SKM-1 treated with dmso at 0.1 percent for 144 hours (cell line): ENCODE measurements at regions not wholly inside any gene's neighbourhood (a gene's known extent, or its start where the extent isn't known, plus 50 kb on each side); places are given as distances from the start of the nearest gene placed in this dataset.
"Not testable (repeated sequence)": the region's sequence is repeated elsewhere in the genome, so short reads cannot be mapped to it uniquely, and the experiment has no call there.

Experiments
- DNase-seq: peaks from one replicate; lab custom pipeline; 2025; ENCODE audit not compliant: unreplicated experiment; lab: John Stamatoyannopoulos, UW

DNA sequence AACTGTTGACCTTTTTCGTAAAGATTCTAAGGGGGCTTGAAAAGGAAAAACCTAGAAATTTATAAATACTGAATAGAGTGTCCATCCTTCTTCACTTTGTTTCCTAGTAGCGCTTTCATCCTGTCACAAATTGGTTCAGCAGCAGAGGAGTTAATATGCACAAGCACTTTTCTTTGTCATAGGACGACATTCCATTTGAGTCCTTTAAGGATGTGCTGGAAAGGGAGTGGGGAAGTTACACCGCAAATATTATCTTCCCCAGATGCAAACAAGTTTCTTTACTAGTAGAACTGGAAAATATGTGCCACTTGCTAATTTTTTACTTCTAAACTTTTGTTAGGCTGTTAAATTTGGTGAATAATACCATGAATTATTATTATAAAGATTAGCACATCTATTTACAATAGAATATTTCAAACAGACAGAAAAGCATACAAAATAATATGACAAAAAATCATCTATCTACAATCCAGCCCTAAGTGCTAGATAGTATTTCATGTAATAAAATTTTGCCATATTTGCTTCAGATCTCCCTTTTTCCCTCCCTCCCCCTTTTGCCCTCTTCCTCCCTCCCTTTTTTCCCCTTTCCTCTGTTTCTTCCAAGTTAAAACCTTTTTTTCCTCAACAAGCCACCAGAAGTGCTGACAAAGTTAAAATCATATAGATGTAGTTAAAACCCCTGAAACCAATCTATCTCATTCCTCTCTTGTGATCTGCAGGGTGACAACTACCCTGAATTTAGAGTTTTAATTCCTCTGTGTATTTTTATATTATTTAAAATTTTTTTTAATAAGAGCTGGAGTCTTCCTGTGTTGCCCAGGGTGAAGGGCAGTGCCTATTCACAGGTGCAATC, 50.5 kb upstream of the MAP4K3 start:
- no peak for DNase-seq

DNA sequence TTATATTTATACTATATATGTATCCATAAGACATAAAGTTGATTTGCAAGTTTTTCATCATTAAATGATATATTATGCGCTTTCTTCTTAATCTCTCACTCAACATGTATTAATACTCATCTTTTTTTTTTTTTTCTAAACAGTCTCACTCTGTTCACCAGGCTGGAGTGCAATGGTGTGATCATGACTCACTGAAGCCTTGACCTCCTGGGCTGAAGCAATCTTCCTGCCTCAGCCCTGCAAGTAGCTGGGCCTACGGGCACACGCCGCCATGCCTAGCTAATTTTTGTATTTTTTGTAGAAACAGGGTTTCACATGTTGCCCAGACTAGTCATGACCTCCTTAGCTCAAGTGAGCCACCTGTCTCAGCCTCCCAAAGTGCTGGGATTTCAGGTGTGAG, 51.4 kb upstream of the MAP4K3 start:
- peak; percentile 17 for DNase-seq

- DNase-seq, result no peak
Measured at GRCh38 chr2:39490586-39490985, 53.5 kb upstream of the MAP4K3 start.

DNA sequence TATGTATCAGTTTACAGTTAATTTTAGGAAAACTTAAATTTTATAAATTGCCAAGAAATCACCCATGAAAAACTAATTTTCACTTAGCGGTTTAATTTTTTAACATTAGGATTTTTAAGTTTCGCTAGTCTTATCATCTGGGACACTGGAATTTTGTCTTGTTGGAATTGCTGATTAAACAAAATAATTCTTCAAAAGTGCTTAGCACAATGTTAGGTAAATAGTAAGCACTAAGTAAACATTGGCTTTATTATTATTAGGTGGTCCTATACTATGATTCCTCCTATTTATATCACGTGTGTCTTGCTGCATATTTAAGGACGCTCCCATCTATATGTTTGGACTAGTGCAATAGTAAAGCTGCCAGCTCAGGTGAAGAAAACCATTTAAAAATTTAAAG, 54.6 kb upstream of the MAP4K3 start:
- no peak for DNase-seq

- DNase-seq, result peak; percentile 84
Measured at GRCh38 chr2:39492095-39492590, 55.1 kb upstream of the MAP4K3 start.

GRCh38 chr2:39492716-39493115, 55.6 kb upstream of the MAP4K3 start:
- DNase-seq, result no peak

DNA sequence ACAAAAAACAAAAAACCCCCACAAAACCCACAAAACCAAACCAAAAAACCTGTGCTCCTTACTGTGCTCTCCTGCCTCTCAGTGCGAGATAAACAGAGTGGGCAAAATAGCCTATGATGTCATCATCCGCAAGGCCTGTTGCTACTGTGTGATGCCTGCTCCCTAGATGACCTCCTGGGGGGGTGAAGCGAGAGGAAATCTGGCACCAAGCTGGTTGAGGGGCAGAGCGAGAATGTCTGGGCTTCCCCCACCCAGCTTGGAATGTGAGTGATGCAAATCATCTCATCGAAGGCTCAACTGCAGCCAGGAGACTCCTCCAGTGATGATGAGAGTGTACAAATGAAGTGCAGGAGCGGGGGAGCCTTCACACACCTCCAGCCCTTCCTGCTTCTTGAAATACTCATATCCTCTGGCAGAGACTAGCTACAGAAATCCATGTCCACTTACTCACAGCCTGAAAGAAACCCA, 57.7 kb upstream of the MAP4K3 start:
- no peak for DNase-seq

- DNase-seq, result no peak
Measured at GRCh38 chr2:39497082-39497801, 60.2 kb upstream of the MAP4K3 start.

- DNase-seq, result not testable (repeated sequence)
Measured at GRCh38 chr2:39498176-39498575, 61.1 kb upstream of the MAP4K3 start.

- DNase-seq, result no peak
Measured at GRCh38 chr2:39498786-39499185, 61.7 kb upstream of the MAP4K3 start.

- no peak for DNase-seq
Measured at GRCh38 chr2:39499336-39499735, 62.3 kb upstream of the MAP4K3 start.

DNA sequence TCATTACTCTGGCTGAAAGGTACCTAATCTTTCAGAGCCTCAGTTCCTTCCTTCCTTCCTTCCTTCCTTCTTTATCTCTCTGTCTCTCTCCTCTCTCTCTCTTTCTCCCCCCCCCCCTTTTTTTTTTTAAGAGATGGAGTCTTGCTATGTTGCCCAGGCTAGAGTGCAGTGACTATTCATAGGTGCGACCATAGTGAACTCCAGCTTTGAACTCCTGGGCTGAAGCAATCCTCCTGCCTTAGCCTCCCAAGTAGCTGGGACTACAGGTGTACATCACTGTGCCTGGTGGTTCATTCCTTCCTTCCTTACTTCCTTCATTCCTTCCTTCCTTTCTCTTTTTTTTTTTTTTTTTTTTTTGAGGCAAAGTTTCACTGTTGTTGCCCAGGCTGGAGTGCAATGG, 64.3 kb upstream of the MAP4K3 start:
- DNase-seq, result no peak

DNA sequence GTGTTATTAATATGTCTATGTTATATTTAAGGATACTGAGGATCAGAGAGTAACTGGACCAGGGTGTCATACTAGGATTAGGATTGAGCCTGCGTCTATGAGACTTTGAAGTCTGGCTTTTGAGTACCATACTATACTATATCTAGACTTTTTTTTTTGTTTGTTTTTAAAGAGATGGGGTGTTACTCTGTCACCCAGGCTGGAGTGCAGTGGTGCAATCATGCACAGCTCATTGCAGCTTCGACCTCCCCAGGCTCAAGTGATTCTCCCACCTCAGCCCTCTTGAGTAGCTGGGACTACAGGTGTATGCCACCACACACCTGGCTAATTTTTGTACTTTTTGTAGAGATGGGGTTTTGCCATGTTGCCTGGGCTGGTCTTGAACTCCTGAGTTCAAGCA, 66.2 kb upstream of the MAP4K3 start:
- no peak for DNase-seq

GRCh38 chr2:39504790-39505335, 67.8 kb upstream of the MAP4K3 start:
- DNase-seq, result no peak

DNA sequence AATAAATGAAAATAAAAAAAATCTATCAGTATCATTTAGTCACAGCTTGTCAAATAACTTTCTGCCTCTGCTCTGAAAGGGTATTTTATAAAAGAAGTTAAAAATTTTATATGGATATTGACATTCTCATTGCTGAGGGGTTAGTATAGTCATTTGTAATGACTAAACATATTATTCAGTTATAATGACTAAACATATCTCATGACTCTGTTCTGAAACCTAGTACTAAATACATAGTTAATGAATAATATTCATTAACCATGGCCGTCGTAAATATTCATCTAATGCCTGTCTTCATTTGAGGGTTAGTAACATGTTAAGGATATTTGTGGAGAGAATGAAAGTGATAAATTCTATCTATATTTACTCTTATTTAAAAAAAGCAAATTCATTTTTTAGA, 69.1 kb upstream of the MAP4K3 start:
- DNase-seq, result no peak

DNA sequence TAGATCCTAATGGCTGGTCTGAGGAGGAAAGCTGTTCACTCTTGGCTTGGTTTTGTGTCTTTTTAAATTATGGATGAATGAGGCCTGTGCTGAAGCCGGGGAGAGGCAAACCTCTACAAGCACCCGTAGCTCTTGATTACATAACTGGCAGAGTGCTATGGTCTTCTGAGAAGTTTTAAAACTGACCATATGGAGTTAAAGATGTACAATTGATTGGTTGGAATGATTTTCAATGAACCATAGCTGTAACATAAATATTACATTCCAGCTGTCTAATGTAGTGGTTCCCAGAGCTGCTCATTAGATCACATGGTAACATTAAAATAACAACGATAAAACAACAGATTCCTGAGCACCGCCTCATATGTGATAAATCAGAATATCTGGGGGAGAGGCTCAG, 71.1 kb upstream of the MAP4K3 start:
- no peak for DNase-seq

GRCh38 chr2:39510140-39510539, 73.1 kb upstream of the MAP4K3 start:
- no peak for DNase-seq

DNA sequence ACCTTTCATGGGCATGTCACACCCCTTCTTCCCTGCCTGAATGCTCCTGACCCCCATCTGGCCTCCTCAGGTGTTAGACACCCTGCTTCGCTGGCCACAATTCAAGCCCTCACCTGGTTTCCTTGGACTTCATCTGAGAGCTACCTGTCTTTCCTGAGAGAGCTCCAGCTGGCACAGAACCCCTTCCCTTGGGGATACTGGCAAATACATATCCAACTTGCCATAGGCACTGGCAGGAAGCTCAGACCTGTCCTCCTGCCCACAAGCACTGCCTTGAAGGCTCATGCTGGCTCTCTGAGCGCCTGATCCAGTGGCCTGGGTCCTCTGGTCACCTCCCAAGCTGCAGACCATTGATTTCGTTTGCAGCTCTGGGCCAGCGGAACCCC, 74.1 kb upstream of the MAP4K3 start:
- no peak for DNase-seq

- DNase-seq, result no peak
Measured at GRCh38 chr2:39511605-39512433, 74.7 kb upstream of the MAP4K3 start.

DNA sequence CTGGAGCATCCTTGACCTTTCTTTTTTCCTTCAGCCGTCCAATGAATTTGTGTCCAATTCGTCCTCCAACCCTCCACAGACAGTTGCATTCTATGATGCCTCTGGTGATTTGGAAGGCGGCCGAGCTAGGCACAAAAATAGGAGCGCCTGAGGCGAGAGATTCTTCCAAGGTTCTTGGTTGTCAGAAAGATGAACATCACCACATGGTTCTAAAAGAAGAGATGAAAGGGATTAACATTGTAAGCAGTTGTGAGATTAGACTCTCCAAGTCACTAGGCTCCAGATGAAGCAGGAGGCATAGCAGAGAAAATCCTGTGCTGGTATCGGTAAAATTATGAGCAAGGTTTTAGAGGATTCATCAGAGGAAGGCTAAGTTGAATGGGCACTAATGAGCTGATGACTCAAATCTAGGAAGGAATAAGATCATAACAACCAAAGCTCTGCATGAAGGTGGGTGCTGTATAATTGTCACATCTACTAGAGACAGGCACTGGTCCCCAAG, 75.4 kb upstream of the MAP4K3 start:
- no peak for DNase-seq

GRCh38 chr2:39512941-39513340, 75.9 kb upstream of the MAP4K3 start:
- no peak for DNase-seq
